ENCODE measurements at regions not wholly inside any gene's neighbourhood (a gene's known extent, or its start where the extent isn't known, plus 50 kb on each side); places are given as distances from the start of the nearest gene placed in this dataset.

DNA sequence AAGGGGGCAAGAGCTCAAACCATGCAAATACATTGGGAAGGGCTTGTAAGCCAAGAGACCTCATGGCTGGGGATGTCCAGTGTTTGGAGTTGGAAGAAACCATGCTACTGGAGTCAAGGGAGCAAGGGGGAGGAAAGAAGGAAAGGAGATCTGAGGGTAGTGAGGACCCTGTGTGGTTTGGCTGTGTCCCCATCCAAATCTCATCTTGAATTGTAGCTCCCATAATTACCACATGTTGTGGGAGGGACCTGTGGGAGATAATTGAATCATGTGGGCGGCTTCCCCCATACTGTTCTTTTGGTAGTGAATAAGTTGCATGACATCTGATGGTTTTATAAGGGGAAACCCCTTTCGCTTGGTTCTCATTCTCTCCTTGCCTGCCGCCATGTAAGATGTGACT is 56.5 kb upstream of the ADRB1 start:
- no peak overlapping the region for H3K4me3 ChIP-seq (ENCODE audit: control insufficient read depth, low read depth, low read length)
- no peak for TF ChIP-seq CTCF (conservative IDR thresholded peaks at IDR 0.05; ENCODE audit: control insufficient read depth, insufficient read depth, low read depth, low read length)
- DNase-seq (ENCODE audit: low read depth): no peak

DNA sequence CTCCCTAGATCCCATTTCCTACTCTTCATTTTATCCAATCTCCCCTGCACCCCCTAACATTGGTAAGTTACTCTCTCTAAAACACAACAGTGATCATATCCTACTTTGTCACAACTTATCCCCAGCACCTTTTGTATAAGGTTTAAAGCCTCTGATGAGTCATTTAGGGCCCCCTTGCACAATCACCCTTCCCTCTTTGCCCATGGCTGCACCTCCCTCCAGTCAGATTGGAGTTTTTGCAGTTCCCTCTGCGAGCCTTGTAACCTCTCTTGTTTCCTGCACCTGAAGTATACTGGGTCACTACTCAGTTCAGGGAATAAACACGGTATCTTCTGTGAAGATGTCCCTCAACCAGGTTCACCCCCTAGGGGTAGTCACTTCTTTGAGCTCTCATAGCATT is 55.9 kb upstream of the ADRB1 start:
- no peak for TF ChIP-seq CTCF (conservative IDR thresholded peaks at IDR 0.05; ENCODE audit: control insufficient read depth, insufficient read depth, low read depth, low read length)
- no peak overlapping the region for H3K4me3 ChIP-seq (ENCODE audit: control insufficient read depth, low read depth, low read length)
- DNase-seq (ENCODE audit: low read depth): peak; percentile 35

- TF ChIP-seq CTCF (conservative IDR thresholded peaks at IDR 0.05; ENCODE audit: control insufficient read depth, insufficient read depth, low read depth, low read length): no peak
- DNase-seq (ENCODE audit: low read depth): no peak
- H3K4me3 ChIP-seq (ENCODE audit: control insufficient read depth, low read depth, low read length): no peak overlapping the region
Measured at GRCh38 chr10:113988535-113988934, 55.1 kb upstream of the ADRB1 start.

DNA sequence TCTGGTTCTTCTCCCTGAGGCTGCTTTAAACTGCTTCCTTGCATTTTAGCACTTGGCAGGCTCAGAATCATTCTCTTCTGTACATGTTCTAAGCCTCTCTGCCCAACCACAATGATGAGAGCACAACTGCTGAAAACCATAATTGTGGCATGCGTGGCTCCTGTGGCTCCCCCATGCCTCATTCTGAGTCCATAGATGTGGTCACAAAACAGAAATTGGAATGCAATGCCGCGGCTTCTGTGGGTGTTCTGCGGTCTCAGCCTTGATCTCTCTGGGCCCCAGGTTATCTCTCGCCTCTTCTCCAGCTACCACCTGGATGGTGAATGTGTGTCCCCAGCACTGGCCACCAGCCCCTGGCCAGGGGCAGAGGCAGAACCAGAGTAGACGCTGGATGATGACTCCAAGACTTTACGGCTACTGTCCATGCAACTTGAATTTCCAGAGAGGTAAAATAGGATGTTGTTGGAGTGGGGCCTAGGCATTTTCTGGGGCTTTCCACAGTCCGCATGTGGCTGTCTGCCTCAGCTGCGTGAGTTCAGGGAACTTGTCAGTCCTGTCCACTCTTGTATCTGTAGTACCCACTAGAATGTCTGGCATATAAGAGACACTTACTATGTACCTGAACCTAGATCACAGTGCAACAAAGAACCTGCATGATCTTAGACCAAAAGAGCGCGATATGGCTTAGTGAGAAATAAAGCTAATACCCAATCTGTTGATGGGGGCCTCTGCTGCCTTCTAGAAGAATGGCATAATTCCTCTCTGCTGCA is 52.4 kb upstream of the ADRB1 start:
- no peak for TF ChIP-seq CTCF (conservative IDR thresholded peaks at IDR 0.05; ENCODE audit: control insufficient read depth, insufficient read depth, low read depth, low read length)
- no peak for DNase-seq (ENCODE audit: low read depth)
- no peak overlapping the region for H3K4me3 ChIP-seq (ENCODE audit: control insufficient read depth, low read depth, low read length)

DNA sequence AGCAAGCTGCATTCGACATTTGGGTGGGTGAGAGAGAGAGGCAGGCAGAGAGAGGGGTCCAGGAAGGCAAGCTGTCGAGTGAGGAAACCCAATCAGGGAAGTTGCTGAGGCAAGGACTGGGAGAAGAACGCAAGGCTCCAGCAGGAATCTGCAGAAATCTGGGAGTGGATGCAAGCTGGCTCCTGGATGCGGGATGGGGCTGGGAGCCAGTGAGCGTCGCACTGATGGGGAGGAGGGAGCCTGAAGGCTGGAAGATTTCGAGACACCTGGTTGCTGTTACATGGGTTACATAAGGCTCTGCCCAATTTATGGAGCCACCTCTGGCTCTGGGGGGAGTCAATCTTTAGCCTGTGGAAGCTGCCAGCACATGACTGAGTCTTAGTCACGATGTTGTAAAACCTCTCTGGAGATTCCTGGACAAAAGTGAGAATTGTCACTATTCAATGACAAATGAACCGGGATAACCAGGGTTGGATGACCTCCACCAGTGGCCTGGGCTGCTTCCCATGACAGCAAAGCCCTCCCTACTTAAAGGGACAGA is 51.1 kb upstream of the ADRB1 start:
- no peak for TF ChIP-seq CTCF (conservative IDR thresholded peaks at IDR 0.05; ENCODE audit: control insufficient read depth, insufficient read depth, low read depth, low read length)
- peak; percentile 42 for DNase-seq (ENCODE audit: low read depth)
- no peak overlapping the region for H3K4me3 ChIP-seq (ENCODE audit: control insufficient read depth, low read depth, low read length)

DNA sequence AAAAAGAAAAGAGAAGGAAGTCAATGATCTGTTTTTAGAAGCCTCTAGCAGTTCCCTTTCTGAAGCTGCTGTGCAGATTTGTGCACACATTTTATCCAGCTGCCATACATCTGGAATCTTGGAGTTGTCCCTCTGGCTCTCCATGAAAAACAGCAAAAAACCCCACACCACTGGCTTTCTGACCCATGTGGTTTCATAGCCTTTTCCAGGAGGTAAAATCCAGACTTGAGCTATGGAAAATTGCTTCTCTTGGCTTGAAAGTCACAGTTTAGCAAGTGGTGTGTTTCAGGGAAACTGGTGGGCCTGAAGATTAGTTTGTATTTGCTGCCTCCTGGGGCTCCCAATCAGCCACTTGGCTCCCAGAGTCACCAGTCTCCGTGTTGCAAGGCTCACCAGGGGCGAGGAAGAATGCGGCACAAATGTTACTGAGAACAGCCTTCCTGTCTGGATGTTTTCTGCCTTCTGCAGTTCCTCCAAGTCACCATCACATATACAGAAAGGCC is 50.1 kb upstream of the ADRB1 start:
- TF ChIP-seq CTCF (conservative IDR thresholded peaks at IDR 0.05; ENCODE audit: control insufficient read depth, insufficient read depth, low read depth, low read length): no peak
- peak; percentile 48 for DNase-seq (ENCODE audit: low read depth)
- no peak overlapping the region for H3K4me3 ChIP-seq (ENCODE audit: control insufficient read depth, low read depth, low read length)

Data from fibroblast of mammary gland (primary cell).